Upper lobe of left lung (tissue), 4 donors: ENCODE measurements at regions not wholly inside any gene's neighbourhood (a gene's known extent, or its start where the extent isn't known, plus 50 kb on each side); places are given as distances from the start of the nearest gene placed in this dataset.

Experiments
- CTCF ChIP-seq, 6 experiments: fragments of 450-650 bp in 4 of 6; fragments of 200-600 bp in 2 of 6; sonication (generic) in 2 of 6; IDR thresholded peaks; one replicate each; pipeline ENCODE4 v1.5.1; 2016 to 2019; ENCODE audit warnings: antibody characterized with exemption in 6 of 6
- EP300 ChIP-seq, 4 donors: sonication (generic); formaldehyde crosslinking; IDR thresholded peaks; one replicate each; pipeline ENCODE4 v1.5.1; 2017; ENCODE audit warnings: antibody characterized with exemption in 4 of 4, control low read depth in 2 of 4
- POLR2A ChIP-seq, 4 donors: fragments of 450-650 bp; IDR thresholded peaks; one replicate each; pipeline ENCODE4 v1.5.1; 2016 to 2017; ENCODE audit warnings: antibody characterized with exemption in 4 of 4, mild to moderate bottlenecking in 2 of 4
- POLR2AphosphoS5 ChIP-seq, 2 donors: sonication (generic); formaldehyde crosslinking; IDR thresholded peaks; one replicate each; pipeline ENCODE4 v1.5.1; 2017; ENCODE audit warnings: antibody characterized with exemption in 2 of 2

GRCh38 chr2:7703048-7703447 is 785.8 kb downstream of the RNF144A start:
- TF ChIP-seq POLR2A (IDR thresholded peaks at IDR 0.05) (no peak), CTCF (IDR thresholded peaks at IDR 0.05) (no peak), POLR2AphosphoS5 (IDR thresholded peaks at IDR 0.05) (no peak), EP300 (IDR thresholded peaks at IDR 0.05) (no peak)
